Ammon's horn (tissue), 1 donor: ENCODE measurements at regions not wholly inside any gene's neighbourhood (a gene's known extent, or its start where the extent isn't known, plus 50 kb on each side); places are given as distances from the start of the nearest gene placed in this dataset.

Experiments
- DNase-seq: peaks from one replicate; pipeline ENCODE4 v3.0.0-alpha.2; 2016; ENCODE audit warnings: low spot score

DNA sequence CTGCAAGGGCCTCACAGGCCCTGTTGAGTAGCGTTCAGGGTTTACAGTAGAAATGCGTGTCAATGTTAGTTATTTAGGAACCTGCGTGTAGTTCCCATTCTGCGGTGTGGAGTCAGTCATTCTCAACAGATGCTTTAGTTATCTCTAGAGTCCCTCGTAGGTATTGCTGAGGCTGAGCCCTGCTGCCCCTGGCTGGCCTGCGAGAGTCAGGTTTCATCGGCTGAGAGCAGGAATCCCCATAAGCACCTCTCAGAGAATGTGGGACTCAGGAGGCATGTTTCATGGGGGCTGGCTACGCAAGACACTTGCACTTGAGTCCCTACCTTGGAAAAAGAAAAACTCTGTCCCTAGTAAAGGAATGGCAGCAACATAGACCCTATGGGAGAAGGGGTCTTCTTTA, 347.5 kb upstream of the ASIC2 start:
- DNase-seq: no peak

DNA sequence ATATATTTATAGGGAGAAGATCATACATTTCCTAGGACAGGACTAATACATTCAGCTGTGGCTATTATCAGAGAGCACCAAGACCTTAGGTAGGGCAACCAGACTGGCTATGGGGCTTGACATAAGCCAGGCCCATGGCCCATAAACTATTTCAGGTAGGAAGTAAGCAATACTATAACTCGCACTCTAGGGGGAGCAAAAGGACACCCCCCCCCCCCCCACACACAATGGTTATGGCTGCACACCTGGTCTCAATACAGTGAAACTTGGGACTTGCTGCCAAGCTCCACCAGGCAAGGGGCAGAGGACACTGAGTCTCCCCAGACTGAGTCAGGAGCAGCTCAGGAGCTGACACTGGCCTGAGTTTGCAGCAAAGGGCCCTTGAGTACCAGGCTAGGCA, 348.9 kb upstream of the ASIC2 start:
- no peak for DNase-seq

DNA sequence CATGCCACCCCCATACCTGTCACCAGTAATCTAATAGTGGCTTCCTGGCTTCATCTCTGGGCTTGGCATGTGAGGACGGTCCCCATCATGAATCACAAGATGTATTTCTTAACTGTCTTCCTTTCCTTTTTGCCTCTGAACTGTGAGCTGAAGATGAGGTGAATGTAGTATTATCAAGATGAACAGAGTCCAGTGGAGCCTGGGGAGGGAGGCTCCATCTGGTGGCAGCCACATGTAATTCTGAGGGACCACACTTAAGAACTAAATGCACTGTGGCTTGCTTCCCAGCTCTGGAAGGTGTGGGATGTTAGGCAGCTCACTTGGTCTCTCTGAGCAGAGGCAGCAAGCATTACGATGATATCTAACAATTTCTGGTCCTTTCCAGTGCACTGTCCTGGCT, 354.9 kb upstream of the ASIC2 start:
- DNase-seq: peak; percentile 70

DNA sequence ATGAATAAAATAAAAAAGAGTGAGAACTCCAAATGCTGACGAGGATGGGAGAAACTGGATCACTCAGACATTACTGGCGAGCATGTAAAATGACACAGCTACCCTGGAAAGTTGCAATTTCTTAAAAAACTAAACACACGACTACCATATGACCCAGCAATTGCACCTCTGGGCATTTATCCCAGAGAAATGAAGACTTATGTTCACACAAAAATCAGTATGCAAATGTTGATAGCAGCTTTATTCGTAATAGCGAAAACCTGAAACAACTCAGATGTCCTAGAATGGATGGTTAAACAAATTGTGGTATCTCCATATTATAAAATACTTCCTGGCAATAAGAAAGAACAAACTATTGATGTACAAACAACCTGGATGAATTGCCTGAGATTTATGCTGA, 357.2 kb upstream of the ASIC2 start:
- no peak for DNase-seq

DNA sequence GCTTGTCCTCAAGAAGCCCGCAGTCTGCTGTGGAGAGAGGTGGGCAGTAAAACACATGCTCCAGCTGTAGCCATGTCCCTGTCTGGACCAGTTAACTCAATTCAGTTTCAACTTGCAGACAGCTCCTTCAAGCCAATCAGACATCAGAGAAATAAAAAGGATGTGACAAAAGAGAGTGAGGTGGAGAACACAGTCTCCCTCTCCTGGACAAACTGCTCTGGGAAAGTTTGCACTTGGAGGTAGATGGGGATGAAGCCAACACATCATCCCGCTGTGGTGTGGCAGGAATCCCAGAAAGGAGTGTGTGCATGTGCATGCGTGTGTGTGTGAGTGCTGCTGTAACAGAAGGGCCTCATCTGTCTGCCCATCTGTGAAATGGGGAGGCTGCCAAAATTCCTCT, 358.6 kb upstream of the ASIC2 start:
- peak; percentile 13 for DNase-seq

DNA sequence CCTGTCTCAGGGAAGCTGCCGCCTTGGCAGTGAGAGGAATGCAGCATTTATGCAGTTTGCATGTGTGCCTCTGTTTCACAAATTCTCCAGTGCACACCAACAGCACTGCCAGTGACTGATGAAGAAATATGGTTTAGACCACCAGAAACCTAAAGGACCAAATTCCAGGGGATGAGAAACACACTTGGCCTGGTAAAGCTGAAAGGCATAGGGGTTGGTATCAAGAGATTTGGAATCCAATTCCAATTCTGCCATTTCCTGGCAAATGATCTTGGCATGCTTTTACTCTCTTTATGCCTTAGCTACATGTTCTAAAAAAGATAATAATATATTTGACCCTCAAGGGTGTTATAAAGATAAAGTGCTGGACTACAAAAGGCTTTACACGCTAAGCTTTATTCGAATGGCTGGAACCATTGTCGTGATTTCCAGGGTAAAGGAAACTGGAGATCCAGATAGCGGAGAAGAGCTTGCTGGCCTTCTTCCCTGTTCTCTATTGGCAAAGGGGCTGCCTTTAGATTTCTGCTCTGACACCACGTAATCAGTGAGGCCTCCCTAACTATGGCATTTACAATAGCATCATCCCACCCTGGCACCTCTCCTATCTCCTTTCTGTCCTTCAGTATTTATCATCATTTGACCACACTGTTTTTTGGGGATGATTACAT, 359.8 kb upstream of the ASIC2 start:
- no peak for DNase-seq

DNA sequence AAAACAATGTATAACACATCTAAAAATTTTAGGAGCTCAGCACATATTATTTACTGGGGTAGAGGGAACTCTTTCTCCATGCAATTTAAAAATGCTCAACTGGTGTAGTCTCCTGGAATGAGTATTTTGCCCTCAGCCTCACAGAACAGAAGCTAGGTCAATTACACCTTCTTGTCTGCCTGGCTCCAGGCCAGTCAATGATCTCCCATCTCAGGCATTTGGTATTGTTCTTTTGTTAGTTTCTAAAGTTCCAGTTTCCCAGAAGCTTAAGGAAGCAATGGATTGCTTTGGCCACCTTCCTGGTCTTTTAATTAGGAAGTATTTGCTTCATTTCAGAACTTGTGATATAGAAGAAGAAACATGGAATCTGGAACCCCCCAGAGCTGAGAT, 360.3 kb upstream of the ASIC2 start:
- DNase-seq: no peak

DNA sequence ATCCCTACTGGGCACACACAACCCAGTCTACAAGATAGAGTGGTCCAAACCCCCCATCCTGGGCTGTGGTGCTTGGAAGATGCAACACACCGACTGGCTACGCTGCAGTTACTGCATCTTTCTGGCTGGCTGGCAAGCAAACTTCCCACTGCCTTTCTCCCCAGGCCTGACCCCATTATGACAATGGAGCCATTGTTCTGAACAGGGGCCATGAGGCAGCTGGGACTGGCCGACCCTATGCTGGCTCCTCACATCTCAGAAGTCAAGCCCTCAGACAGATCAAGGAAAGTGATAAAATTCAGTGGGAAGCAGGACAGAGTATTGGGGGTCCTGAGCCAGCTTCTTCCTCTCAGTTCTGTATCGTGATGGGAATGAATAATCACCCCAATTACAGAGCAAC, 364.1 kb upstream of the ASIC2 start:
- peak; percentile 26 for DNase-seq

DNA sequence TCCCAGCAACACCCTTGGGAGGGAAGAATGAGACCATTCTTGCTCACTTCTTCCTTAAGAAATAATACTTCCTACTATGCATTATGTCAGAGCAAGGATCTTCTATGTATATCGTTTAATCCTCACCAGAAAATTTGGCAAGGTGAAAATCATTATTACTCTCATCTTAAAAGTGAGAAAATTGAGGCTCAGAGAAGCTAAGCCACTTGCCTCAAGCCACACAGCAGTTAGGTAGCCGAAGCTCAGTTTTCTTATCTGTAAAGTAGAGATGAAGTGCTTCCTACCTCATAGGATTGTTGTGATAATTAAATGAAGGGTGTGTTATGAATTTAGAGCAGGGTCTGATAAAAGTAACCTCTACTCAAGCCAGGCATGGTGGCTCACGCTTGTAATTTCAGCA, 368.9 kb upstream of the ASIC2 start:
- DNase-seq: no peak

DNA sequence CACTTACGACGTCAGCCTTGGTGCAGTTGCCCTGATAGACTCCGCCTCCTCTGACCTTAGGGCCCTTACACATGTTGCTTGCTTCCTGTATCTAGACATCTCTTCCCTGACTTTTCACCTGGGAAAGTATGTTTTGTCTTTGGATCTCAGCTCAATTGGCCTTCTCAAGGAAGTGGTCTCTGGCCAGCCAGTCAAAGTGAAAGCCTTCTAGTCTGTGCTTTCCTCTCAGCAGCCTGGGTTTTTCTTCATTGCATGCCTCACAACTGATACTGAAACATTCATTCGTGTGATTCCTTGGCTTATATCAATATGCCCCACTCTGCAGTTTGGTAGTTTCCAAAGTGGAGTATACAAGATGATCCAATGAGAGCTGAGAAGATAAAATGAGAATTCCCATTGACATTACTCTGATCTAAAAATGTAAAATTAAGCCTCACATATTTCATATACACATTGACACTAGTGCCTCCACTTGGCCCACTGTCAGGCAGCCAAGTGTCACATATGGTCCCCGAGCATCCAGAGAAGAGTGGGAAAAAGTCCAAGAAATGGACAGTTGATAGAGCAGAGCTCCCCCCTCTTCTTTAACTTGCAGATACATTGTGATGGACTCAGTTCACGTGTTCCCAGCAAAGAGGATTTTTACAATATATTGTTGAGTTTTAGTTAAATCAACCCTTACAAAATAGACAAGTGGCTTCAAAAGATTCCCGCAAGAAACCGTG, 371.2 kb upstream of the ASIC2 start:
- DNase-seq: no peak

DNA sequence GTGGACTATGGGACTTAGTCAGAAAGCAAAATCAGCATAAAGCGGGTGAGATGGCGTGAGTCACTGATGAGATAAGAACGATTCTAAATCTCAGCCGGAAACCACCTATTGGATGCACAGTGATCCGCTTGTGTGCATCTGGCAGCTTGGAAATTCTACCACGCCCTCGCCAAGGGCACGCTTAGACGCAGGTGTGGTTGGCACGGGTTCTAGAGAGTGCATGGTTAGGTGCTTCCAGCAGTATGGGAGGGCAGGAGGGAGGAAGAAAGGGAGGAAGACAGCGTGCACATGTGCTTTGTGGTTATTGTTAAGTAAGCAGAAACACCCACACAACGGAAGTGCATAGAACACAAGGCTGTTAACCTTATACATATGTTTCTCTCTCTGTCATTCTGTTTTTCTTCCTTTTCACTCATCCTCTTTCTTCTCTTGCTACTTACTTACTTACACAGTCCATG, 374.0 kb upstream of the ASIC2 start:
- DNase-seq: no peak

DNA sequence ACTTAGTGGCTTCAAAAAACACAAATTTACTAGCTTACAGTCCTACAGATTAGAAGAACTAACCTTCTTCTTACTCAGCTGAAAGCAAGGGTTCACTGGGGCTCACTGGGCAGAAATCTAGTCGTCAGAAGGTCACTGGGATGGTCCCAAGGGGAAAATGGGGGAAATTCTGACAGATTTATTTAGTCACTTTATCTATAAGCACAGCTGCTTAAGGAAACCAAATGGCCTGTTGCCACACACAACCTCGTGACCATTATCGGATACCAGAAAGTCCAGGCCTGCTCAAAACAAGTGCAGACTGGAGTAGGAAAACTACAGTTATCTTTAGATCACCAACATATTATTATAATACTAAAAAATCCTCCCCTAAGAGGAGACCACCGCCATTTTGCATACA, 374.6 kb upstream of the ASIC2 start:
- DNase-seq: no peak

DNA sequence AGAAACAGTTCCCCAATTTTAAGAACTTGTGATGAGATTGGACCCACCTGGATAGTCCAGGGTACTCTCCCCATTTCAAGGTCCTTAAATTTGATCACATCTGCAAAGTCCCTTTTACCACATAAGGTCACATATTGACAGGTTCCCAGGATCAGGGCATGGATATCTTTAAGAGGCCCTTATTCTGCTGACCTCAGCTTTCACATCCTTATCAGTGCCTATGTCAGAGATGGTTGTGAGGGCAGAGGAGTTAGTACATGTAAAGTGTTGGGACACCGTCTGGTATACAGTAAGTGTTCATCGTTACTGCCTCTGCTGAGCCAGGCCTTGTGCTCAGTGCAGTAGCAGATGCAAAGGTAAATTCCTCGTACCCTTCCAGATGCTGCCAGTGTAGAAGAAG, 375.4 kb upstream of the ASIC2 start:
- DNase-seq: no peak

DNA sequence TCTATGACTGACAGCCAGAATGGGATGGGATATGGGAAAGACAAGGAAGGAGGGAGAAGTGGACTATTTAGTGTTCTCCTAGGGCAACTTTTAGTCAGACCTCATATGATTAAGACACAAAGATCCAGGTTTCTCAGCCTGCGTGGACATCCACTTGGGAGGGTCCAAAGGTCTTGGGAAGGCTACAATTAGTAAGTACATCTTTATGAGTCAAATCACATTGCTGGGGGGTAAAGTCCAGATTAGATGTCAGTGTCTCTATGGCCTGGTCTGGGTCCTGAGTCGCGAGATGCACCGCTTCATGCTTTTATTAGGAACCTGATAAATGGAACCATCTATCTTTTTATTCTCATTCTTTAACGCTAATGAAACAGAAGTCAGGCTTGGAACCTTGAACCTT, 378.4 kb upstream of the ASIC2 start:
- DNase-seq: no peak

DNA sequence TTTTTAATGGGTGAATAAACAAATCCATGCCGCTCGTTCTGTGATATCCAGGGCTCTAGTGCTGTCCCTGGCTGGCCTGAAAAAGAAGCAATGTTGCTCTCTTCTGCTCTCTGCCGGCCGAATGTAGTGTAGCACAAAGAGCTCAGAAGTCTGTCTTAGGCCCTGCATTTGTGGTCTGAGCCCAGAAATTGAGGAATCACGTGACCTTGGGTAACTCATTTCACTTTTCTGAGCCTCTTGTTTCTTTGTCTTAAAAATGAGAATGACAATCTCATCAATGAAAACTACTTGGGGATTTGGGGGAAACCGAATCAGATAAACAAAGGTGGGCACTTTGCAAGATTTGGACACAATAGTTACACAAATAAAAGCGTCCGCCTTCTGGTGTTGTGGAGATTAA, 381.6 kb upstream of the ASIC2 start:
- DNase-seq: peak; percentile 83

DNA sequence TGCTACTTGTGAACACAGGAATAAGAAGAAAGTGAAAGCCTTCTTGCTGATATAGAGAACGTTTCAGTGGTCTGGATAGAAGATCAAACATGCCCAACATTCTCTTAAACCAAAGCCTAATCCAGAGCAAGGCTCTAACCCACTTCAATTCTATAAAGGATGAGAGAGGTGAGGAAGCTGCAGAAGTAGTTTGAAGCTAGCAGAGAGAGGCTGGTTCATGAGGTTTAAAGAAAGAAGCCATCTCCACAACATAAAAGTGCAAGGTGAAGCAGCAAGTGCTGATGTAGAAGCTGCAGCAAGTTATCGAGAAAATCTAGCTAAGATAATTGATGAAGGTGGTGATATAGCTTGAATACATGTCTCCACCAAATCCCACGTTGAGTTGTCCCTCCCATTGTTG, 383.3 kb upstream of the ASIC2 start:
- no peak for DNase-seq

DNA sequence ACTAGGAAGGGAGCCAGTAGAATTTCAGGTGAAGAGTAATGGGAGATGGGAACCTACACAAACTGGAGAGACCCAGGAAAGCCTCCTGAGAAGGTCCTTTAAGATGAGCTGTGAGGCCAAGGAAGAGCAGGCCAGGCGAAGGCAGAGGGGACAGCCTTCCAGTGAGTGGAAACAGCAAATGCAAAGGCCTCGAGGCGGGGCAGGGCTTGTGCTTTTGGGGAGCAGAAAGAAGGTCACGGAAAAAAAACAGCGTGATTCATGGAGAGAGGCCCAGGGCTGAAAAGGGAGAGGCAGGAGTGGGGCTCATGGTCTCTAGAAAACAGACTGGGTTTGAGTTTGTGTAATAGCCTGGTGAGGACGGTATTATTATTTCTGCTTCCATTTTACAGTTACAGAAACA, 386.5 kb upstream of the ASIC2 start:
- DNase-seq: no peak

DNA sequence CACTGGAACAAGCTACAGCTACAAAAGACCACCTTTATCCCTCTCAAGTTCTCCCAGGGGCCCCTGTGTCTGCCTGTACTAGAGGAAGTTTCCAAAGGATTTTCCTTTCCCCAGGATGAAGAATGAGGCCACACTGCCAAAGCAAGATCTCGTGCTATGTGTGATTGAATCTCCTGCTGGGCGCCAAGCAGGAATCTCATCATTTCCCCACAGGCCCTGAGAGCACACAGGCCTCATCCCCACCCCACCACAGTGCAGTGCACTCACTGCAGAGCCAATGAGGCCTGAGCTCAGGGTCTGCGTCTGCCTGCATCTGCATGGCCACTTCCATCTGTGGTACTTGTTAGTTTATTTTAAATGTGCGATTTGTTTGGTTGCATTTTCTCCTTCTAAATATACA, 387.4 kb upstream of the ASIC2 start:
- no peak for DNase-seq

DNA sequence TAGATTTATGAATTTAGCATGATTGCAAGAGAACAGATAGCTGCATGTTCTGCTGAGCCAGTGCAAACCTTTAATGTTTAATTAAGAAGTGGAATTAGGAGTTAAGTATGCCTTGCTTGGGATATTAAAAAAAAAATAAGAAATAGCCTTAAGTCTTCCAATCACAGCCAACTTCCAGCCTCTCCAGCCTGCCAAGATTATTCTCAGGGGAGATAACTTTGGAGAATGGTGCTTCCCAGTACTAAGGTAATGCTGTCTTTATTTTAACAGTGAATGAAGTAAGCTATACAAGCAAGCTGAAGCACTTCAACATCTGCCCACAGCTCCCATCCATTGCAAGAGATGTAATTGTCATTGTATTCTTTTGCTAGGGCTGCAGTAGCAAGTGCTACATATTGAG, 389.5 kb upstream of the ASIC2 start:
- DNase-seq: no peak

DNA sequence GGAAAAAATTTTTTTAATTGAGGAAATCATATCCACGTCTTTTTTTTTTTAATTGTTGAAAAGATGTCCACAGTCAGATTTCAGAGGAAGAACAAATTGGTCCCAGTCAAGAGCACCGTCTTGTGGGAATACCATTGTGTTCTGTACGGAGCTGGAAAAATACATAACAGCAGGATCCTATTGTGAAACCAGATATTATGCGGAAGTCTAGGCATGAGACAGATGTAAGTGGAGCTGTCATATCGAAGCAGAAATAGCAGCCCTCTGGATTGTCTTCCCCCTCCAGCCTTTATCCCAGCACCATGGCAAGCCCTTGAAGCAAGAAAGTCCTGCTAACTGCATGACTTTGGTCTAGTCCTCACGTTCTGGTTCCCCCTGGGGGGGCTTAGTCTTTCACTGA, 391.6 kb upstream of the ASIC2 start:
- DNase-seq: peak; percentile 8

DNA sequence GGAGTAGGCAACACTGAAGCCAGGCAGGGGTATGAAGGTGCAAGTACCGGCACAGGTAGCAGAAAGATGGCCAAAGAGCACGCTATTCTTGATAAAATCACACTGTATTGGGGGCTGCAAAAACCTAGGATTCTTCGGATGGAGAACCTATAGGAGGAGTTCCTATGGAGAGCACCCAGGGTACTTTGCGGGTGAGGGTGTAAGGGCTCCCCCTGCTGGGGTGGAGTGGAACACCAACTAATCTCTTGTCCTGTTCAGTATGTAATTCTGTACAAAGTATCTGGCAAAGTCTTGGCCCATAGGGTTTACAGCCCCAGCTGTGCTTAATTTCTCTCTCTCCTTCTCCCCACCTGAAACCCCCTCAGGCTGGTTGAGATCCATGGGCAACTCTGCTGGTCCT, 393.1 kb upstream of the ASIC2 start:
- no peak for DNase-seq

DNA sequence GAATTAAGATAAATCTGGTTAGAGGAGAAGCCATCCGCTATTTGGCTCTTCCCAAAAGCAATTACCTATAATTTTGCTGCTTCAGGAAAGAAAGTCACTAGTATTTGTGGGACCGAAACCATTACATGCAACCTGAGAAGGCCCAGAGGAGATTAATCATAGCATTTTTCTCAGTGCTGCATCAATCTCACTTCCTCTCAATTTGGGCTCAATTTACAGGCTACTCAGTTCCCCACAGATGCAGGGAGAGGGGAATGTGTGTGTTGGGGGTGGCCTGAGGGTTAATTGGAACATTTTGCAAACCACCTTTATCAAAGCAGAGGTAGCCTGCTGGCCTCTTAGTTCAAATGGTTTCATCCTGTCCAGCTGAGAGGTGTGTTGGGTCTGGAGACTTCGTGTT, 394.7 kb upstream of the ASIC2 start:
- DNase-seq: no peak

DNA sequence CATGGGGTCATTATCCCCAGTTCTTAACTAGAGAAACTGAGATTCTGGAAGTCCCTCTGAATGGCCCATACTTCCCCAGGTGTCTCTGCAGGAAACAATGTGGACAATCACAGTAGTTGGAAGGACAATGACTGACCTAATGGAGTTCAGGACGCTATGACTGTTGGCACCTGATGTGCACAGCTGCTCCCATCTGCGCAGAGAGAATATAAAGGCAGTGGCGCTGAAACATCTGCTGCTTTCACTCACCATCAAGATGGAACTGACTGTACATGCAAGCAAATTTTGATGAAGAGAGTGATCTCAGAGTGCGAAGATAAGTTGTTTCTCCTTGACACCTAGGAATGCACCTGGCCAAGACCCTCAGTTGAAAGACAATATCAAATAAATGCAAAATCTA, 395.7 kb upstream of the ASIC2 start:
- no peak for DNase-seq

DNA sequence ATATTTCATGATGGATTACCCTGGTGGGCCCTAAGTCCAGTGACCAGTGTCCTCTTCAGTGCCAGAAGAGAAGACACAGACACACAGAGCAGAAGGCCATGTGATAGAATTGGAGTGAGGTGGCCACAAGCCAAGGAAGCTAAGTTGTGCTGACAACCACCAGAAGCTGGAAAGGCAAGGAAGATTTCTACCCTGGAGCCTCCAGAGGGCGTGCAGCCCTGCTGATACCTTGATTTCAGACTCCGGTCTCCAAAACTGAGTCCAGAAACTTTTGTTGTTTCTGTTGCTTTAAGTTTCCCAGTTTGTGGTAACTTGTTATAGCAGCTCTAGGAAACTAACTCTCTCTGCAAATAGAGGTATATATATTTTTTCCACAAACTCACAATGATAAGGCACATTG, 396.6 kb upstream of the ASIC2 start:
- DNase-seq: no peak
